GM21360 (cell line): ENCODE measurements at regions not wholly inside any gene's neighbourhood (a gene's known extent, or its start where the extent isn't known, plus 50 kb on each side); places are given as distances from the start of the nearest gene placed in this dataset.

ENCODE experiments used
- ATAC-seq: cut with Tn5 transposase; IDR thresholded peaks from one replicate; pipeline ENCODE4 v1.9.1; 2021; ENCODE audit warnings: mild to moderate bottlenecking, moderate library complexity; ENCODE audit not compliant: unreplicated experiment

DNA sequence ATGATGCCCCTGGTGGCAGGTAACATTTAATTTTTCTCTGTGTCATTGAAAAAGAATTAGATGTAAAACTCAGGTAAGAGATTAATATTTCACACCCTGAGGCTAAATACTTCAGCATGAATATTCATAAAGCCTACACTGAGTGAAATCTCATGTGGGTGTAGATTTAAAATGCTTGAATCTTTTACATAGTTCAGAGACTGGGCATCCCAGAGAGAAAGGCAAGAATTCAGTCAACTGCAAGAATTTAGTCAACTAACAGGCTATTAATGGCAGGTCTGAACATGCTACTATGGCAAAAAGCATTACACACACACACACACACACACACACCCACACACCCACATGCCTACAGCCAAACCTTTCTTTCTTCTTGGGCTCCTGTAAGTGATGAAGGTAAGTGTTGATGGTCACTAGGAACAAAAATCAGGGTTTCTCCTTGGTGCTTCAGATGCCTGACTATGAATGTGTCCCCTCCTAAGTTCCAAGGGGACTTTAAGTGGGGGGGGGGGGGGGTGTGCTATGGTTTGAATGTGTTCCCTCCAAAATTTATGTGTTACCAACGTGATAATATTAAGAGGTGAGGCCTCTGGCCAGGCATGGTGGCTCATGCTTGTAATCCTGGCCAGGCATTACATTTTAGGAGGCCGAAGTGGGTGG lies 63.7 kb upstream of the PSMD7 start:
- ATAC-seq, result no peak

DNA sequence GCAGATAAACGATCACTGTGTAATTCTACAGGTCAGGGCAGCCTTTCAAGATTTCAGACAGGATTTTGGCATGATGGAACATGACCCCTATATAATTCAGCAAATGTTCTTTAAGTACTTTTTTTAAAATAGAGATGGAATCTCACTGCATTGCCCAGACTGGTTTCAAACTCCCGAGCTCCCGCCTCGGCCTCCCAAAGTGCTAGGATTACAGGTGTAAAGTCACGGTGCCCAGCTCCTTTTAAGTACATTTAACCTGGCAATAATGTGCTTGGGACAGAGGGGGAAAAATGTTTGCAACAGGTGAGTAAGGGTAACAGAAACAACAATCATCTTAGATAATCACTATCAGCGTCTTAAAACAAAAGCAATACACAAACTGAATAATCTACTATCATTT lies 66.5 kb upstream of the PSMD7 start:
- no peak for ATAC-seq

DNA sequence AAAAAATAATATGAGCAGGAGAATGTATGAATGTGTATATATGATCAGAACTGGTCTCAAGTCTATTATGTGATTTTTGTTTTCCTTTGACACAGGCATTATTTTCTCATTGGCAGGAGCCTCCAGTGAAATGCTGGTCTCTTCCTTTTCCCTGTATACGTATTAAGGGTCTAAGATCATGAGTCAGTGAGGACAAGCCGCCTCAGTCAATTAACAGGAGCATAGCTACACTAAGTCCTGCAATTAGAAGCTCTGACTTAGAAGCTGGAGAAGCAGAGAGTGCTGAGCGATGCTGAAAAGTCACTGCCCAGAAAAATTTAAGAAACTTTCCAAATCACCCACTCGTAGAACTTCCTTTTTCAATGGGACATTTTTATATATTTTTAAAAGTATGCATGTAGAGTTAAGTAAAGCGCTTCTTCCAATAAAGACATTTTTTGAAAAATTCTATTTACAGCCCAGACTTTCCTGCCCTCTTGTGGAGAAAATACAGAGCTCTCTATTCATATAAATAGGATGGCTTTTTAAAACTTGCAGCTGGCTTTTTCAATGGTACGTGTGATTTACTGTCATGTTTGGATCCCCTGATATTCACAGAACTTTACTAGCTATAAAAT lies 70.2 kb upstream of the PSMD7 start:
- no peak for ATAC-seq

DNA sequence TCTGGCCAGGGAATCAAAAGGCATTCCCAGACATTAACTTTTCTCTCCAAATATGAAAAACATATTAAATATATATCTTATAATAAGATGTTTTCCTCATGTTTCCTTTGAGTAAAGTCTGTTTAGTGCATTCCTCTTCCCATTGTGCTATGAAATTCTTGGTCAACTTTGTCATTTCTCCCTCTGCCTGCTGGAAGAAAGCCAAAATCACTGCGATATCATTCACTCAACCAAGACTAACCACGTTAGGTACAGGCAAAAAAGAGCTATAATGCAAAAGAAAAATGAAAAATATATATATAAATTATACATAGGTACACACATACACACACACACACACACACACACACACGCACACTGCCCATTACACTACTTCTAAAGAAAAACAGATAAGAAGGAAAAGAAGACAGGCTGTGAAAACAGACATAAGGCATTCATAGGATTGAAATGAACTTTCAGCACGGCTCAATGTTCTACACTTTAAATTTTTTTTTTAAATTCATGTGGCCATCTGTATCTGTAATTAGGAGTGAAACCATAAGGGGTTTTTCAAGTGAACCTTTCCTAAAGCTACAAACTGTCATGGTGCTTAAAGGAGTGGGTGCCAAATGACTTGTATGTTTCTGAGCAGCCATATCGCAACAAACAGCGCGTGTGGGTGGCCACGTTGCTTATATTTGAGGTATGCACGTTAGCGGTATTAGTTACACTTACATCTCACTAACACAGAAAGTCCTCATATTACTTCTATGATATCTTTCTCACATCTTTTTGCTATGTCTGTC lies 71.6 kb upstream of the PSMD7 start:
- ATAC-seq, result no peak

DNA sequence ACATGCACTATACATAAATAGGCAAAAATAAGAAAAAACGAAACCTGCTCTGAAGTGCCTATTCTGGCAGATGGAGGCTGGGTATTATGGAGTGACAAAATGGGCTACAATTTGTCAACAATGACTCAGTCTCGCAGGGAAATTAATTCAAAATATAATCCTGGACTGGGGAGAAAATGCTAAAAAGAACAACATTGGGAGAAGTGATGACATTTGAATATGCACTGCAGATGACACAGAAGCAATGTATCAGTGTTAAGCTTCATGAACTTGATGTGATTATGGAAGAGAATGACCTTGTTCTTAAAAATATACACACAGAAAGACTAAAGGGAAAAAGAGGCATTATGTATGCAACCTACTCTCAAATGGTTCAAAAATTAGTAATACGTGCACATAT lies 74.8 kb upstream of the PSMD7 start:
- ATAC-seq, result no peak

DNA sequence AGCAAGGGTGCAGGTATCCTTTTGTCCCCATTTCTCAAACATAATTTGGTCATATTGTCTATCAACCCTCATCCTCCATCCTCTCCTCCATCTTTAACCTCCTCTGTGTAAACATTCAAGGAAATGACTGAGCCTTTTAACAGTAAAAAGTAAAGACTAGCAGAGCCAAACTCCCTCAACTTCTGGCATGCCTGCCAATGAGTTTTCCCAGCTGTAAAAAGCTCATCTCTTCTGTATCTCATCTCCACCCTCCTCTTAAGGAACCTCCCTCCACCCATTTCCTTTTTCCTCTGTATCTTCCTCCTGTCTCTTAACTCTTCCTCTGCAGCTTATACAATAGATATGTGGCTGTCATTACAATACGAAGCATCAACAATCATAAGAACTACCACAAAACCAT lies 76.9 kb upstream of the PSMD7 start:
- no peak for ATAC-seq

DNA sequence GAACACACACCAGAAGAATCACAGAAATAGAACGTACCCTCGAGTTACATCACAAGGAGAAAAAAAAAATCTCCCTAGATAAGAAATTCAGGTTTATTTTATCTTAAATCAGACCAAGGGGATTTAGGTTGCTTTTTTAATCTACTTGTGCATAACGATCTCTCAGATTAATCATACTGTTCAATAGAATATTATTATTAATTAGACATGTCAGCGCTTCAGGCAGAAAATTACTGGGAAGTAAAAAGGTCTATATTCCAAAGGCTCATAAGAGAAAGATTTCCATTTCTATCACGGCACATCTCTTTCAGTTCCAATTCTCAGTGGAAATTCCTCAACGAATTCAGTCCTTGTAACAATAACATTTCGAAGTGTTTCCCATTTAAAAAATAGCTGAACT lies 77.7 kb upstream of the PSMD7 start:
- no peak for ATAC-seq

DNA sequence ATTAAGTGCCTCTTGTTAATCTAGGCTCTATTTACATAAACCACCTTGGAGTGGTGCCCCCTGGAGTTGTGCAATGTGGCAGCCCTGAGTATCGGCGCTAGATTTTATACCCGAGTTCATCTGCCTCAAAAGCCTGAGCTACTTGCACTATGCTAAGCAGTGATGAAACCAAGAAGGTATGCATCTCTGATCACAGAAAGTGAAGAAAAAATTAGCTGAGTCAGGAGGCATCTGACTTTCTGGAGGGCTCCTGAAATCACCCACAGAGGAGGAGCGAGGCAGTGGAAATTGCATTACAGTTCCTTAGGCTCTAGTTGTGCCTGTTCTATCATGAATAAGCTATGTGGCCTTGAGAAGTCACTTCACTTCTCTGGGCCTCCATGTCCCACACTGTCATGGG lies 80.3 kb upstream of the PSMD7 start:
- no peak for ATAC-seq

DNA sequence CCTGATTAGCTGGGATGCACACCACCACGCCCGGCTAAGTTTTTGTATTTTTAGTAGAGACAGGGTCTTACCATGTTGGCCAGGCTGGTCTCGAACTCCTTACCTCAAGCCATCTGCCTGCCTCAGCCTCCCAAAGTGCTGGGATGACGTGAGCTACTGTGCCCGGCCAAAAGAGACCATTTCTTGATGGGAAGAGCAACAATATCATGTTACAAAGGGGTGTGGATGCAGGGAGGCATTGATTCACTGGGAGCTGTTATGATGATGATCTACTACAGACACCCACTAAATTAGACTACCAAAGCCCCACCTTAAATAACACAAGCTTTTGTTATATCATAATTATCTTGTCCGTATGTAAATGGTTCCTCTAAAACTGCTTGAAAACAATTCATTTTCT lies 81.4 kb upstream of the PSMD7 start:
- ATAC-seq, result no peak

DNA sequence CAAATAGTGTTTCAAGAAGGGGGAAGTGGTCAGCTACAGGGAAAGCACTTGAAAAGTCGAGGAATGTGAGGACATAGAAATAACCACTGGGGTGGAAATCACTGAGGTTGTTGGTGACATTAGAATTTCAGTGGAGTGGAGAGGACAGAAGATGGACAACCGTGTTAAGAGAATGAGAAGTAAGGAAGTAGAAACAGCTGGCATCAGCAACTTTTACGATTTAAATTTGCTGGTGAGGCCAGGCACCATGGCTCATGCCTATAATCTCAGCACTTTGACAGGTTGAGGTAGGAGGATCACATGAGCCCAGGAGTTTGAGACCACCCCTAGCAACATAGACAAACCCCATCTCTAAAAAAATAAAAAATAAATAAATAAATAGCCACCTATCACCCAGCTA lies 83.2 kb upstream of the PSMD7 start:
- no peak for ATAC-seq

DNA sequence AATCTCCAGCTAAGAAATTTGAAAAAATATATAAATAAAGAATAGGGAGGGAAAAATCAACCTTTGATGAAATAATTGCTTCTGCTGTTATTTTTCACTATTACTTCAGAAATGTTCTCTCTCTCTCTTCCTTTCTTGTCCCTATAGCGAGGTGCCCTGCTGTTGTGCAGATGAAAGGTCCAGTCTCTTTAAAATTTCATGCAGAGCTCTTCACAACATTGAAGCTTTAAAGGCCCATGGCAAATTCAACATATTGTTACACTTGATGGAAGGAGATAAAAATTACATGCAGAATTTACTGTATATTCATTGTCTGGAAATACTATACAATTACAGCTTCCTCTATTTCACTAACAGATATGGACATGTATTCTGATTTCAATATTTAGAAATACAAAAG lies 86.4 kb upstream of the PSMD7 start:
- ATAC-seq, result no peak

DNA sequence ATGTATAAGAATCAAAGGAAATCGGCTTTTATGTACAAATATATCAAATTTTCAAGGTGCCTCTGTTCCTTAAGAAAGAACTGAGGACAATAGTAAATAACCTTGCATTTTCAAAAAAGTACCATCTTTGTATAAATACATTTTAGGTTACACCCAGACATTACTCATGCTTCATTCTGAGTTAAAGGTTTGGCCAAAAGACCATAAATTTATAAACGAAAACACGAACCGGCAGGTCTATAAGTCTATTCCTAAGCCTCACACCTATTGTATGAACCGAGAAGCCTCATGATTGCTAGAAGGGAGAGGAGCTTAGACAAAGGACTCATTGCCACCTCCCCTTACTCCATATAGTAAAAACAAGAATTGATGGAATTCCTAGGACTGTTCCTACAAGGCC lies 94.6 kb upstream of the PSMD7 start:
- no peak for ATAC-seq

DNA sequence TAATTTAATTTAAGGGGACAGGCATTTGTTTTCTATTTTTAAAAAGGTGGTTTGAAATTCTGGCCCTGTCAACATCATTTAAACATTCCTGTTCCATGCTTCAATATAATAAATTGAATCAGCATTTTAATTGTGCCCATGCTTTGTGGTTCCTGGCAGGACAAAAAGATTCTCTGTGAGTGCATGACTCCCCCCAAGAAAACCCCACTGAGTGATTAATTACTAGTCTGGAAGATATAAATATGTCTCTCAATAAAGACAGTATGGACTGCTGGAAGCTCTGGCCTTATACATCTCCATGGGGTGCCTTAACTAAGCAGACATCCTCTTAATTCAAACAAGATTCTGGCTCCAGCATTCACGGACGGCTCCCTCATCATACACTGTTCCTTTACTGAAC lies 95.0 kb upstream of the PSMD7 start:
- no peak for ATAC-seq

DNA sequence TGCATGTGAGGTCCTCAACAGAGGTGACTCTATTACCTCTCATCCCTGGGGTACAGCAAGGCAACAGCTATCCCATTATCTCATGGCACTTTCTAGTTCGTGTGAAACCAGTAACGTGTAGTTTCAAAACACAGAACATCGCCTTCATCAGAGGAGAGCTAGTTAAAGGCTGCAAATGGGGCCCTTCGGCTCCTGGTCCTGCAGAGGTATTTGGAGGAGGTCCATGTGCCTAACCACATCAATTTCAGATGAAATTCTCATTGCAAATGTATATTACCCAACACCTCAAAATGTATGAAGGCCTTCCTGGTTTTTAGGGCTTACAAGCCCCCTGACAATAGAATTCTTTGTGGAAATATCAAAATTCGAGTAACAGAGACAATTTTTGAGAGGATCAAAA lies 95.7 kb upstream of the PSMD7 start:
- no peak for ATAC-seq

DNA sequence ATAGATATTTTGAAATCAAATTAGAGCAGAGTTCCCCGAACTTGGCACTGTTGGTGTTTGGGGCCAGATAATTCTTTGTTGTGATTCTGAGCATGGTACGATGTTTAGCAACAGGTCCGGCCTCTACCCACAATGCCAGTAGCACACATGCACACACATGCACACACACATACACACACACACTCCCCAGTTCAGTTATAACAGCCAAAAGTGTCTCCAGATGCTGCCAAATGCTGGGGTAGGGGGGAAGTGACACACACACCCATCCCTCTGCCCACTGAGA lies 96.8 kb upstream of the PSMD7 start:
- no peak for ATAC-seq

DNA sequence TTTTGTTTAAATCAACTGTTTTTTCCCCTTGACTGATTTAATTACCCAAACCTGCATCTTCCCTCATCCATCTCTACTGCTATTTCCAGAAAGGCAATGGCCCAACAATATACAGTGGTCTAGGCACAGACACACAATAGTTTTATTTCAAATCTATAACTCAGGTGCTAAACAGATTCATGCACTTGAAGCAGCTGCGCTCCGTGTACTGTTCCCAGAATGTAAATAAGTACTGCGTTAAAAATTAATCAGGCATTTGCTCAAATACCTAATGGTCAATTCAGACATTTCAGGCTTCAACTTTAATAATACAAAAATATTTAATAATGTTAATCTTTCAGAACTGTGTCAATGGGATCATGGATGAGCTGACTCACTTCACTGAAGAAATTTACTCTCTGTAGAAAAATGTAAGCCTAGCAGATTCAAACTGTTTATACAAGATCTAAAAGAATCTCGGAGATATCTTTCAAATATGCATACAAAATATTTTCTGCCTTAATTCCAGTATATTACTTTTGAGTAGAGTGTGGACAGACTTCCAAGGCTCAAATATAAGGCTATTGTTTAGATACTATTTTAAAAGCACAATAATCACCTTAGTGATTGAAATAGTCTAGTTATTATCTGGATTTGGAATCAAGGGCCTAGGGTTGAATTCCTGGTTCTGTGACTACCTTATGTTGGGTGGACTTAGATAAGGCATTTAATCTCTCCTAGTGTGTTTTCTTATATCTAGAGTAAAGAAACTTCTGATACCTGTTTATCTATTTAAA lies 97.4 kb upstream of the PSMD7 start:
- no peak for ATAC-seq

DNA sequence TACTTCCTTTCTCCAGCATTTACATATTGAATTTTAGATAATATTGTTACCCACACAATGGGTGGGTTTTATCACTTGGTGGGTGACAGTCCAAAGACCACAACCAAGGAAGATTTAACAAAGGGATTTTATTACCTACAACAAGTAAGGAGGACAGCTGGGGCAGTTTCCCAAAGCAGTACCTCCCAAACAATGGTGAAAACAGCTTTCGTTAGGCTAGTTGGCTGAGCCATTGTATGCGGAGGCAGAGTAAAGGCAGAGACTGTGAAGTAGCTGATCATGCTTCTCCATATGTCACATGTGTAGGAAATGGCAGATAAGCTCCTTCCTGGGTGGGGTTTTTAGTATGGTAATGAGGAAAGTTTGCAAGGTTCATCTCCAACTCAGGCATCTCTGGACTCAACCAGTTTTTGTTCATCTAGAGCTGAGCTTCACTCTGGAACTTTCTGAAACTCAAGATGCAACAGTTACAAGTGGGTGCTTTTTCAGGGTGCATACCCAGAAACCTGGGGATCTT lies 104.3 kb upstream of the PSMD7 start:
- no peak for ATAC-seq

DNA sequence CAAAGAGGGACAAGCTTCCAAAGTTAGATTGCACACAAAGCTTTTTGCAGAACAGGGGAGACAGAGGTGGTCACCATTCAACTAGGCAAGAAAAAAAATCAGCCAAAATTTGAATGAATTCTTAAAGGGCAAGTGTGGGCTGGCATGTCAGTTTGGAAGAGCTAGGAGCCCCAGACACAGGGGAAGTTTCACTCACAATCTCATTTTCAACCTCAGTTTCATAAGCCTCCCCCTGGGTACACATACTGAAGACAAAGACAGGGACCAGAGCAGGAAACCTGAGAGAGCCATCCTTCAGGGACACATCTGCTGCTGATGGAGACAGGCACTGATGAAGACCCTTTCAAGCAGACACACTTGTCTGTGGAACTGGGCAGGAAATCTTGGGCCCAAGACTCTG lies 106.3 kb upstream of the PSMD7 start:
- no peak for ATAC-seq

DNA sequence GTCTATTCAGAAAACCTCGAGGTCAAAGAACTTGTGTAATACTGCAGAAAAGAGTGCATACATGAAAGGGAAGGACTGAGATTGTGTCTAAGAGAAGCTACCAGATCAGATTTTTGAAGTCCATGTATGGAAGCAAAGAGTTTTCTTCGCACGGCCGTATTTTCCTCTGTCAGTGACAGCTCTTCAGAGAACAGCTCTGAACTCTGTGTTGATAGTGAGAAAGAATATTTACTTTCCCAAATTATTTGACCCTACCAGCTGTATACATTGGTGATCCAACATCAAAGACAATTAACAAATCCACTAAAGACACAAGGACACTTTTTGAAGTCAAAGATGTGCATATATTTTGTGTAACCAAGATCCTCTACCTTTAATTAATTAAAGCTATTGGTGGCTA lies 107.8 kb upstream of the PSMD7 start:
- no peak for ATAC-seq

DNA sequence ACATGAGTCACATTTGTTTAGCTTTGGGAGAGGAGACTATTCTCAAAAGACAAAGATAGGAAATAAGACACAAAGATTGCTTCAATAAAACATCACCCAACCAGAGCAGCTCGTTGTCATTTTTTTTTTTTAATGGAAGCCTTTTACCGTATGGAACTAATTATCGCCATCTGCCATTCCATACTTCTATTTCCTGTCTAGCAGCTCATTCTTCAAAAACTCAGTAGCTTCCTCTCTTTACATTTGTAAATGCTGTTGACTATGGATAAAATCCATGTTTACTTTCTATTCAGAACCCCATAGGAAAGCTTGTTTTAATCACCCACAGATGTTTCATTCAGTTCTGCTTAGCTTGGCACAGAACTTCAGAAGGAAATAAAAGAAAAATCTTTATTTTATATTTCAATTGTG lies 110.0 kb upstream of the PSMD7 start:
- no peak for ATAC-seq

DNA sequence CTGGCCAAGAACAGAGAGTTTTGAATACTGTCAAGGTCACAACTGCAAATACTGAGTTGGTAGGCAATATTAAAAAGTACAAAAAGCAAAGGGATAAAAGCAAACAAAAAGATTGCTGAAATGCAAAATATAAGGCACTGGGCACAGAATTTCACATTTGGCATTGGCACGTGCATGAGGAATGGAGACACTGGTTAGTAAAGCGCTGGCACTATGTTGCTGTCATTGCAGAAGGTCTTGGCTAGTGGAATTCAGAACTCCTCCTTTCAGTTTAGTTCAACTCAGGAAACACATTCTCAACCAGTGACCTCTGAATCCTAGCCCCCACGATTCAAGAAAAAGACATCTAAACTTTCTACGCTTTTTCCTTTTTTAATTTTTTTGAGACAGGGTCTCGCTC lies 111.8 kb upstream of the PSMD7 start:
- no peak for ATAC-seq
